ENCODE measurements at regions not wholly inside any gene's neighbourhood (a gene's known extent, or its start where the extent isn't known, plus 50 kb on each side); places are given as distances from the start of the nearest gene placed in this dataset.

- no peak for TF ChIP-seq CTCF (conservative IDR thresholded peaks at IDR 0.05; ENCODE audit: low read length)
- no peak for TF ChIP-seq EZH2phosphoT487 (IDR thresholded peaks at IDR 0.05; ENCODE audit: borderline replicate concordance, low read depth, low read length)
Observed at GRCh38 chr13:85651440-85651839, 147.8 kb downstream of the SLITRK6 start.
